HG02870 (cell line): ENCODE measurements at regions not wholly inside any gene's neighbourhood (a gene's known extent, or its start where the extent isn't known, plus 50 kb on each side); places are given as distances from the start of the nearest gene placed in this dataset.
"Not testable (repeated sequence)": the region's sequence is repeated elsewhere in the genome, so short reads cannot be mapped to it uniquely, and the experiment has no call there.

Source experiments
- ATAC-seq: cut with Tn5 transposase; IDR thresholded peaks from one replicate; pipeline ENCODE4 v1.9.1; 2021; ENCODE audit warnings: mild to moderate bottlenecking, moderate library complexity; ENCODE audit not compliant: unreplicated experiment

DNA sequence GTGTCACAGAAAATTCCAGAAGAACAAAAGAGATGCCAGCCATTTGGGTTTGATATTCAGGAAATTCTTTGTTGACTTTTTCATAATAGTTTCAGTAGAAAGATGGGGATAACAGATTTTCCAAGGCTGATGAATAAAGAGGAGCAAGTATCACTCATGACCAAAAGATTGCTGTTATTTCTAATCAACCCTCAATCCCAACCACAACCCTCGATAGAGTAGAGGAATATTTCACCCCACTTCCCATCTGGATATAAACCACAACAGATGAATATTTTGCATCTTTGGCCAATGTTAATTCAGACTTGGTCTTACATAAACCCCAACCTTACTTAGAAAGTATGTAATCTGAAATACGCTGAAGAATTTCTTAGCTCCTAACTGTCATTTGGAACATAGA lies 232.4 kb downstream of the SEC16B start:
- no peak for ATAC-seq

DNA sequence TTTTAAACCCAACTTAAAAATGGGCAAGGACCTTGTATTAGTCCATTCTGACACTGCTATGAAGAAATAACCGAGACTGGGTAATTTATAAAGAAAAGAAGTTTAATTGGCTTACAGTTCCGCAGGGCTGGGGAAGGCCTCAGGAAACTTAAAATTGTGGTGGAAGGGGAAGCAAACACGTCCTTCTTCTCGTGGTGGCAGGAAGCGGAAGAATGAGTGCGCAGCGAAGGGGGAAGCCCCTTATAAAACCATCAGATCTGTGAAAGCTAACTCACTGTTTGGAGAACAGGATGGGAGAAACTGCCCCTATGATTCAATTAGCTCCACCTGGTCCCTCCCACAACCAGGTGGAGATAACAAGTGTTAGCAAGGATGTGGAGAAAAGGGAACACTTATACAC lies 237.7 kb downstream of the SEC16B start:
- ATAC-seq = no peak

DNA sequence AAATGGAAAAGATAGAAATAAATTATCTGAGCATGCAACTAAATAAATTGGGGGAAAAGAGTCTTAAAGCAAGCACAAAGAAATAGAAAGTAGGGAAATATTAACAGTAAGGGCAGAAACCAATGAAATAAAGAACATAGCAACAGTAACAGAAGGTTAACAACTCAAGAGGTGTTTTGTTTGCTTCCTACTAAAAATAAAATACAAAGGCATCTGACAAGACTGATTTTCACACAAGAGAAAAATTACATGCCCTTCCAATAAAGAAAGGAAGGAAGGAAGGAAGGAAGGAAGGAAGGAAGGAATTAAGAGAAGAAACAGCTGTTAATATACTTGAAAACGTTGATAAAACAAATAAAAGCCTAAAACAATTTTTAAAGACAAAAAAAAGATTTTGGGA lies 240.2 kb downstream of the SEC16B start:
- ATAC-seq = no peak

DNA sequence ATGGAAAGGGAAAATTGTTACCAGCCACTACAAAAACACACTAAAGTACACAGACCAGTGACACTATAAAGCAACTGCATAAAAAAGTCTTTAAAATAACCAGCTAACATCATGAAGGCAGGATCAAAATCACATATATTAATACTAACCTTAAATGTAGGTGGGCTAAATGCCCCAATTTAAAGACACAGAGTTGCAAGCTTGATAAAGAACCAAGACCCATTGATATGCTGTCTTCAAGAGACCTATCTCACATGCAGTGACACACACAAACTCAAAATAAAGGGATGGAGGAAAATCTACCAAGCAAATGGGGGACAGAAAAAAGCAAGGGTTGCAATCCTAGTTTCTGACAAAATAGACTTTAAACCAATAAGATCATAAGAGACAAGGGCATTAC lies 246.3 kb downstream of the SEC16B start:
- no peak for ATAC-seq

DNA sequence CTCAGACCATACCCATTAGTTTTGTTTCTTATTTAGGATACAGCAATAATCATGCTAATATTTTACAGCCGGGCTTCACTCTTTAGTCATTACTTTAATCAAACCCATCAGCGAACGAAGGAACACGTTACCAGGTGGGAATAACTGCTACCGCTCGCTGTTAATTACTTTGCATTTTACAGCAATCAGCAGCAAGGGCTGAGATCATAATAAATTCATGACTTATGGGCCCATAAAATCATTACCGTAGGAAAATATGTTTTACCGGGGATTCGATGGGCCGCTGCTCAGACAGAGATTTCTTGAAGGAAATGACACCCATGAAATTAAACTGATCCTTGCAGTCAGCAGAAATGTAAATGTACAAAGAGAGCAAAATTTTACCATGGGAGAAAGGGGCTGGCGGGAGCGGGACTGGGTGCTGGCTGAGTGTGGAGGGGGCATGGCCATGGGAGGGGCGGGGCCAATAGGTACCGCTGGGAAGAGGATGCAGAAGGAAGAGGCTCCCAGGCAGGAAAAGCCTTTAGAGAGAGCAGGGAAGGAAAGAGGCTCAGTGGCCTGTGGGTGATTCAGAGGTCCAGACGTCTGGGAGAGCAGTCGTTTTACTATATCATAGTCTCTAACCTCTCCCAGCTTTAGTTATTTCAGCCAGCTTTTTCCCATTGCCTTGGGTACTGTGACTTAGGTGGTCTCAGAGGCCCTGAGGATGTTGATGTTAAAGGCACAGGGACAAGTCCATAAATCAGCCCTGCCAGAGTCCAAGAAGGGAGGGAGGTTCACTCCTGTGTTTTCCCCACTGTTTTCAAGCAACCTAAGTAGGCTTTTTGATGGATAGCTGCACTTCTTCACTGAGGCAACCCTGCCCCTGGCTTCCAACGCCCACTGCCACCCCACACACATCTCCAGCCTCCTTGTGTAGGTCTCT lies 258.9 kb downstream of the SEC16B start:
- ATAC-seq = no peak

DNA sequence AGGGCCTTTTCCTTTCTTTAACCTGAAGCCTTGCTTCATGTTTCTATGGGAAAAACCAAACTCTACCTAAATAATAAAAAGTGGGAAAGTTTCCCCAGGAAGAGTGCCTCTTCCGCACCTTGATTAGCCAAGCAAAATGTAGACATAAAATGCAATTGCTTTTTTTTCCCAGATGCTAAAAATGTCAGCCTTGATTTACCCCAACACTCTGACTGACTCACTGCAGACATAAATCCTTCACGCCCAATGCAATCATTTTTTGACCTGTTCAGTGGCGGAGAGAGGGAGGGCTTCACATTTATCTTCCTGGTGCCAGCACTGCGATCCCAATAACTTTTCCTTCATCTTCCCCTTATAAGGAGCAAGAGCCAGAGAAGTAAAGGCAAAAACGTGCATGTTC lies 261.5 kb downstream of the SEC16B start:
- ATAC-seq = no peak

DNA sequence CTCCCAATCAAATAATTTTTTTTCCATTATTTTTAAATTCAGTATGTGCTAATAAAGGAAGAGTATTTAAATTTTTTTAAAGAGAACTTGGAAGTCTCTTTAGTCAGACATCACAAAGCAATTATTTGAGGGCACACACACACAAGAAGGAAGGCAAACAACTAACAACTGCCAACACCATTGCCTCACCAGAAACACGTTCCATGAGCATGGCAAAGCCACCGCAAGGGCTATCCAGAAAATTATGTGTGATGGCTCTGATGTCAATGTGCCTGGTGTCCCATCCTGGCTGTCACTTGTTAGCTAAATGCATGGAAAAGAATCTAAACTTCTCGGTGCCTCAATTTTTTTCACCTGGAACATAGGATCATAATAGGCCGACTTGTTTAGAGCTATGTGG lies 262.9 kb downstream of the SEC16B start:
- ATAC-seq = no peak

DNA sequence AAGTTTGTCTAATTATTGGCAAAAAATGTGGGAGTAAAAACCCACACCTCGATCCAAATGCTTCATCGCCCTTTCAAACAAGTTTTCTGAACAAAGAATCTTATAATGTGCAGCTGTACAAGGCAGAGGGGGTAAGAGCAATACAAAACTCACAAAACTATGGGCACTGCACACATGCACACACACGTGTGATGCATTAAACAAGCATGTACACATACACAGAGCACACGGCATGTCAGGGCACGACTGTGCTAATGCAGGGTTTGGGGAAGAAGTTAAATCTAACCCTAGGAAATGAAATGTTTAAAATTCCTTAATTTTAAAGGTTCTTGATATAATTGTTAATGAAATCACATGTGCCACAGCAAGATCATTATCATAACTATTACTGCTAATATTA lies 264.0 kb downstream of the SEC16B start:
- ATAC-seq = no peak

DNA sequence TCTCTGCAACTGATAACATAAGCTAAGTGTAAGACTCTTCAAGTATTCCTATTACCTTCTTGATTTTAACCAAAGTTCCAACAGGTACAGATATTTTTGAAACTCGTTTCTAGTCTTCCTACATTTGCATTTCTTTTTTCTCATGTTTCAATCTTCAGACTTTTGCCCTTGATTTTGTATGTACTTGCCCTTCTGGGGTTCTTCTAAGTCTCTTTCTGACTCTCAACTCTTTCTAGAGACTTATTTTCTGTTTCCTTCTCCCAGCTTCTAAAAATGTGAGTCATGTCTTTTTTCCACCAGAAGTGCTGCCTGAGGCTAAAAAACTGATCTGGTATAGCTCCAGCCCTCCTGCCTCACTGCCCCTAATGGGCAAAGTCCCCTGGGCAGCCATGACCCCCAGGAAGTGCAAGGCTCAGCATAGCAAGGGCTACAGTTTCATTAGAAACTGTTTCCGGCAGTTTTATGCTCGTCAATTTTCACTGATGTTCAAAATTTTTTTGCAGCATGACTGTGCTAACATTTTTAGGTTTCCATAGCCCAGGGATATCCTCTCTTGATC lies 265.9 kb downstream of the SEC16B start:
- ATAC-seq = no peak

DNA sequence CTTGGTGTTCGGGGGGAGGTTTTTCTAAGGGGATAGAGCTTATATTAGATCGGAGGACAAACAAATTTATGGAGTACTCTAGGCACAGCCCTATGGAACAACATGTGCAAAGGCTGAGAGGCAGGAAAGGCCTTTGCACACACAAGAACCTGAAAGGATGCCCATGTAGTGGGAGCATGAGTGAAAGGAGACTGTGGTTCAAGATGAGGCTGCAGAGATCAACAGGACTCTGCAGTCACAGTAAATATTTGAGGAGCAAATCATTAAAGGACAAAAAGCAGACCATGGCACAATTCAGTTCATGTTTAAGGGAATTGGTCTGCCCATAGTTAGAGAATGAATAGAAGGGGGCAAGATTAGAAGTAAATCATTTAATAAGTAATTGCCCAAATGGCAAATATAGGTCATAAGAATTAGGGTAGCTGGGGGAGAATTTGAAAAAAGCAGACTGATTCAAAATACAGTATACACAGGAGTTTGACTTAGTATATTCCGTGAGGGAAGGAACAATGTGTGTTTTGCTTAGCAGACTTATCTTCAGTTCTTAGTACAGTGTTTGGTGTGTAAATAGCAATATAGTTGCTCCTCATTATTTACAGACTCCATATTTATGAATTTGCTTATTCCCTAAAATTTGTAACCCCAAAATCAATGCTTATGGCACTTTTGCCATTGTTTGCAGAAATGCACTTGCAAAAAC lies 268.1 kb downstream of the SEC16B start:
- ATAC-seq = no peak

DNA sequence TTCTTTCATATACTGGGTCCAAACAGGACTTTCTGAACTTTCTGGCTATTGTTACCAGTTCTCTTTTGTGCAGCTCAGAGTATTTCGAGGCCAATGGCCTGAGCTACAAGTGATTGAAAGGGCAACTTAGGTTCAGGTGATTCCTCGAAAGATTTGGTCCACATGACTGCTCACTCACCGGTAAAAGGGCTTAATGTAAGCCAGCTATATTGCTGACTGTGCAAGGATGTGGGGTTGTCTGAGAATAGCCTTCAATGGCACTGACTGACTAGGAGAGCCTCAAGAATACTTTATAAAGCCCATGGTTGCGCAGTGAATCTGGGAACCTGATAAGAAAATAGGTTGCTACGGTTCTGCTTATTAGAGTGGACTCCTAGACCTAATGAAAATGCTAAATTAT lies 269.0 kb downstream of the SEC16B start:
- no peak for ATAC-seq

DNA sequence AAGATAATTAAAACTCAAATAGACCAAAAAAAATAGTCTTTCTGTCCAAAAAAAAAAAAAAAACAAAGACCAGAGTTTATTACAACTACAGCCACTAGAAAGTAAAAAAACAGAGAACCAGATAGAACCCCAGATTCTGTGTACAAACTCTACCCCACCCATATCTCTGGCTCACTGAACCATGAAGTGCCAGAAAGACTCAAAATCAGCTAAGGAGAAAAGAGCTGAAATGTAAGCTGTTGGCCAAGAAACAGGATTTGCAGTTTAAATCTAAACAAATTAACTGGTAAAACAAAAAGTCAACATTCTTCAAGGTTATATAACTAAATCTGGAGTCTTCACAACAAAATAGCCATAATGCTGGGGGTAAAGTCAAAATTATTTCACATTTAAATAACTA lies 278.9 kb downstream of the SEC16B start:
- ATAC-seq = no peak

DNA sequence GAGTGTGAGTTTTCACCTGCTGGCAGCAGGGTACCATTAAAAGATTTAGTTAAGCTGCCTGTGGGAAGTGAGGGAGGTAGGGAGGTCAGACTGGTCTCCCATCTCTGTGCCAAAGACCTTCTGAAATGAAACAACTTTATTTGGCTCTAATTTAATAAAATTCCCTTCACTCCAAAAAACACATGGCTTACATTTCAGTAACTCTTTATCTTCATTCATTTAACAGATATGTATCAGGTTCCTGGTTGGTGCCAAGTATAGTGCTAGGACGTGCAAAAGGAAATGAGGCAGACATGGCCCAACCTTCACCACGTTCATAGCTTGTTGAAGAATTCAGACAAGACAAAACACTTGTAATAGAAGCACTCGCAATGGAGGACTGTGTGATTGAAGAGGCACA lies 282.3 kb downstream of the SEC16B start:
- ATAC-seq = no peak

DNA sequence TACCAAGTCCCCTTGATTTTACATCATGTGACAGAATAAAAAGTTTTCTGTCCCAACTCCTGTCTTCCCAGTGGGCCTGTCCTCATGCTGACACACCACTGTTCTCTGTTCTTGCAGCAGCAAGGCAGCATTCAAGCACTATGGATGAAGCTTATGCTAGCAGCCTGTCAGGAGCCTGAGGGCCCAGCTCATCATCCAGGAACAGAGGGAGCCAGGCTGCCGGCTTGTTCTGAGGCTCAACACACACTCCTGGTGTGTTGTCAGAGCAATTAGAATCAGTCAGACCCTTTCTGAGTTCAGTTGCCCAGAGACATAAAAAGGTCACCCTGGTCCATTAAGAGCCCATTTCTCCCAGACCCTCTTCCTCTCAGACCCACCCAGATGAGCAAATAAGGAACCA lies 282.9 kb downstream of the SEC16B start:
- no peak for ATAC-seq

DNA sequence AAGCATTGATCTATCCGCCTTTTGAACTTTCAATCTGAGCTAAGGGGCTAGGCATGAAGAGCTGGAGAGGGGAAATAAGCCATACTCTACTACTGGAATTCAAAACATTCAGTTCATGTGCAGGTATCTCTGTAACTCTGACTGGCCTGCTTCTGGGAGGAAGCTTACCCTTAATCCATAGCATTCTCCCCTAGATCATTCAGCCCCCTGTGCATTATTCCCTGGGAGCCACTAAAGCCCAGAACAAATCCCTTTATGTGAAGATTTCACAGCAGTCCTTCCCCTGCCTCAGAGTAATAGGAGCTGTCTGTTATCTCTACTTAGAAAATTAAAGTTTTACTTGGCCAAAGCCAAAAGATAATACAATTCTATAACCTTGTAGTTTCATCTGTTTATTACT lies 300.7 kb downstream of the SEC16B start:
- no peak for ATAC-seq

DNA sequence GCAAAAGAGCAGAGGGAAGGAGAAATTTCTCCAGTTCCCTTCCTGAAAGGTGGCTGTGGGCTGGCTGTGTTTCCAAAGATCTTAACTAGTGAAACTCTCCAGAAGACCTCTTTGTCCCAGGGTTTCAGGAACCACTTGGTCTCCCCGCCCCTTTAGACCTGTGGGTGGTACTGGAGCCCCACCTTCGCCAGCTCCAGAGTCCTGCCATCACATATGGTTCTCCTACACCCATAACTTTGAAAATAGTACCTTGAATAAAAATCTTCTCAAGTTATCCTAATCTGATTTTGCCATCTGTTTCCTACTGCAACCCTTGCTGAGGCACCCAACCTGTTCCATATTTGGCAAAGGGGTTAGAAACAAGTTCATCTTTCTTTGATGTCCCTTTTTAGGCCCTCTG lies 303.9 kb downstream of the SEC16B start:
- ATAC-seq = no peak

DNA sequence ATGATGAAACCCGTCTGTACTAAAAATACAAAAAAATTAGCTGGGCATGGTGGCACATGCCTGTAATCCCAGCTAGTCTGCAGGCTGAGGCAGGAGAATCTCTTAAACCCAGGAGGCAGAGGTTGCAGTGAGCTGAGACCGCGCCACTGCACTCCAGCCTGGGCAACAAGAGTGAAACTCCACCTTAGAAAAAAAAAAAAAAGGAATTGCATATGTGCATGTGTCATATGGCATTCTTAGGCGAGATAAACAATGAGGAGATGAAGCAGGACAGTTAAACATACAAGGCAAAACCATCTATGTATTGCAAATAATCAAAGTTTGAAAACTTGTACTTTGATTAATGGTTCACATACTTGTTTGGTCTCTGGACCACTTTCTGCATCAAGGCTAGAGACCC lies 305.1 kb downstream of the SEC16B start:
- ATAC-seq = not testable (repeated sequence)

DNA sequence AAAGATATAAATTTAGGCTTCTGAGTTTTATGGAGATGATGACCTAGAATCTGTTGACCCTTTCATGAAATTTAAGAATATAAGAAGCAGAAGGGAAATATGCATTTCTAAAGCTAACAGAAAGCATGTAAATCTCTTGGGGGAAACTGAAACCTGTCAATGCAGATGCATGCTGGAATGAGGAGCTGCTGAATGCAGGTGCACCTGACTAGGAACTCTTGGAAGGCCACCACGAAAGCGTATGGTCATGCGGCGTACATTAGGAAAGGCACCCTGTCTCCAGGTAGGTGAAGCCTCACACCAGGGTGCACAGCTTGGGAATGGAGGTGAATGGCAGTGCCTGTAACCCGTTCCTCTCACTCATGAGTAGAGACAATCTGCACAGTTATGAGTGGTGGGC lies 309.7 kb downstream of the SEC16B start:
- ATAC-seq = no peak

DNA sequence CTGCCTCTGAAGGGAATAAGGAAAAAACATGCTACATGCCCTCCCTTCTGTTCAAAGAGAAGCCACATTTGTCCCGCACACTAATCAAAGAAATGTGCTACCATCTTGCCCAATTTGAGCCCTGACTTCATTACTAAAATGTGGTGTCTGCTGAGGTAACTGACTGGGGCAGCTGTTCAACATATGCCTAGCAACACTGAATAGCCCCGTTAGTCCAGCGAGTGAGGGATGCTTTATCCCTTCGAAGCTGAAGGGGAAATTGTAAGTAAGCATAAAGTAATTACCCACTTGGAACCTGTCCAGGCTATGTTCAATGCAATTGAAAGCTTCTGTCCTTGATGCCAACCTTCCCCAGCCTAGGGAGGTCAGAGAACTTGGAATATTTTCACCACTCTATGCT lies 310.6 kb downstream of the SEC16B start:
- no peak for ATAC-seq

DNA sequence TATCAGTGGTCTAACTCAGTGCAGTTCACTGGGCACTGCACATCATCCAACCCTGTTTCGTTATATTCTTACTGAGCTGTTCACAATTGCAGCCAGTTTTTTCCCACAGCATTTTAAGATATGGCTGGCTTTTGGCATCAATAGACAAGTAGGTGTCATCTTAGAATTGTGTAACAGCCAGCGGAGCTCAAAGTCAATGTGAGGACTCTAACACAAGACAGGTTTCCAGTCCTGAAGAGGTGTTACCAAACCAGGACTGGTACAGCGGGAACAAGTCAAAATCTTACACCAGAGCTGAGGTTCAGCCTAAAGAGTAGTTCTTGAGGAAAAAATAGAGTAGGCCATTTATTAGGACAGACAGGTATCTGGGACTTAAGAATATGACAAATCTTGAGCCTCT lies 313.3 kb downstream of the SEC16B start:
- ATAC-seq = no peak

DNA sequence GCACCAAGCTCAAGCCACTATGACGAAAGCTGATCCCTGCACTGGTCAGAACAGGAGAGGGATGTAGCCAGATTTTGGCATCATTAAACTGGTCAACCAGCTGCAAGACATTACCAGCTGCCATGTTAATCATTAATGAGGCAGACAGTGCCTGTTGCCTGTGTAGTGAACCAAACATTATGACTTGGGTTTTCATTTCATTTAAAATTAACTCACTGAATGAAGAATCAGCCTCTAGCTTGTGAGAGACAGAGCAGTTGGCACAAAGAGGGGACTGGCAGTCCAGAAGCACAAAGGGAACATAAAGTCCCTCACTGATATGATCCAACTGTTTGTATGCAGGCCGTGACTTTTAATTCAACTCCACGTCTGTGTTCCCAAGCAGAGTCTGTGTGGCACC lies 318.9 kb downstream of the SEC16B start:
- ATAC-seq = no peak

DNA sequence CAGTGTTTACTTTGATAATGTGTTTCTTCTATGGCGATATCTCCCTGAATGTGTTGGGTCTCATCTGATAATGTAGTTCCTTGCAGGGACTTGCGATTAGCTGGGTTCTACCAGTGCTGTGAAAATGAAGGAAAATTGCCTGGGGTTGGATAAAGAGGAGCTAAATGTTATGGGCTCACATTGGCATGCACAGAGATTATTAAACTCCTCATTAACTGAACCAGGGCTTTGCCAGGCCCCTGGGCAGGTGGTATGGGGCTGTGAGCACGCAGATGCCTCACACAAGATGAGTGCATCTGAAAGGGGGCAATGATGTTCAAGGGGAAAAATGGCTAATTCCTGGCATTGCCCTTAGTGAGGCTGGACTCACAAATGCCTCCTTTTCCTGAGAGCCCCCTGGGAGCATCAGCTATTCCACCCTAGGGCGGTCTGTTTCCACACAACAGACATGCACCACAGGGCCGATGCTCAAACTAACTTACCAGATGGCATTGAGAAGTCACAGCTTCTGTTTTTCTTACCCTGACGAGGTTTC lies 321.1 kb downstream of the SEC16B start:
- no peak for ATAC-seq
